GM23338 (cell line): ENCODE measurements at regions not wholly inside any gene's neighbourhood (a gene's known extent, or its start where the extent isn't known, plus 50 kb on each side); places are given as distances from the start of the nearest gene placed in this dataset.

Experiments used
- EZH2 ChIP-seq: fragments of 200-600 bp; sonication (generic); IDR thresholded peaks from one replicate; pipeline ENCODE4 v1.8.0; 2017; ENCODE audit warnings: antibody characterized with exemption, mild to moderate bottlenecking, low read depth; ENCODE audit not compliant: unreplicated experiment
- EZH2phosphoT487 ChIP-seq: fragments of 200-600 bp; sonication (generic); IDR thresholded peaks from one replicate; pipeline ENCODE4 v1.8.1; 2018; ENCODE audit warnings: antibody characterized with exemption; ENCODE audit not compliant: unreplicated experiment
- JUNB ChIP-seq: IDR thresholded peaks from one replicate; pipeline ENCODE4 v1.6.1; 2016; ENCODE audit warnings: antibody characterized with exemption; ENCODE audit not compliant: unreplicated experiment
- STAT1 ChIP-seq: IDR thresholded peaks from one replicate; pipeline ENCODE4 v1.6.1; 2016; ENCODE audit warnings: antibody characterized with exemption; ENCODE audit not compliant: unreplicated experiment
- ZNF114 ChIP-seq: fragments of 250-450 bp; sonication (Bioruptor Pico); IDR thresholded peaks from 2 replicates; pipeline ENCODE4 v1.5.0; 2020; ENCODE audit warnings: mild to moderate bottlenecking, moderate library complexity
- ZNF331 ChIP-seq: fragments of 250-450 bp; sonication (Bioruptor Pico); IDR thresholded peaks from 2 replicates; pipeline ENCODE4 v1.5.0; 2020; ENCODE audit warnings: low read depth, mild to moderate bottlenecking, moderate library complexity
- TF ChIP-seq, protein P1 (sequence below): IDR thresholded peaks from one replicate; pipeline ENCODE4 v1.6.1; 2018; ENCODE audit warnings: antibody characterized with exemption; ENCODE audit not compliant: unreplicated experiment
- TF ChIP-seq, protein P2 (sequence below): fragments of 250-450 bp; sonication (Bioruptor Pico); IDR thresholded peaks from 2 replicates; pipeline ENCODE4 v1.5.0; 2020; ENCODE audit warnings: mild to moderate bottlenecking, moderate library complexity

DNA sequence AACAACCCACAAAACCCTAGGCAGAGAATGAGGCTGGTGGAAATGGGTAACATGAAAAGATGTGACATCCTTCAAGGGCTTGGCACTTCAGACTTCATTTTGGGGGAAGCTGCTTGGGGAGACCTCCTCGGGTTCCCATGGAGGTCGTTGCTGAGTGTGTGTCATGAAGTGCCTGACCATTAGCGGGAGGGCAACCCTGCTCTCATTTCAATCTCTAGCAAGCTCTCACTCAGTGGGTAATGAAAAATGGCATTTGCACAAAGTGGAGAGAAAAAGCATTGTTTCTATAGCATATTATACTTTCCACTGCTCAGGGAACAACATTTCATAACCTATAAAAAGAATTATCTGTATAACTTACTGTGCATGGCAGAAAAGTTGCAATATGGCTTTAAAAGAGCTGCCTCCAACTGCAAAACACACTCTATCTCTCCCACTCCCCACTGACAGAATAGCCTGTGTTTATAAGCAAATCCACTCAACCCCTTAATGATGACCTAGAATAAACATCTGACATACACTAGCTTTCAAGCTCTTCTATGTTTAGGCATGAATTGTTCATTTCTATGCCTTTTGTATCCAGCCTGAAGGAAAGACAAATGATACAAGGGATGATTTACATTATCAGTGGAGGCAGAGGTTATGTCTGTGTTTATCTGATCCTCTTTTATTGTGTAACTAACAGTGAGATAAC is 357.2 kb downstream of the ZSWIM6 start (continued):
- TF ChIP-seq, protein P1, sequence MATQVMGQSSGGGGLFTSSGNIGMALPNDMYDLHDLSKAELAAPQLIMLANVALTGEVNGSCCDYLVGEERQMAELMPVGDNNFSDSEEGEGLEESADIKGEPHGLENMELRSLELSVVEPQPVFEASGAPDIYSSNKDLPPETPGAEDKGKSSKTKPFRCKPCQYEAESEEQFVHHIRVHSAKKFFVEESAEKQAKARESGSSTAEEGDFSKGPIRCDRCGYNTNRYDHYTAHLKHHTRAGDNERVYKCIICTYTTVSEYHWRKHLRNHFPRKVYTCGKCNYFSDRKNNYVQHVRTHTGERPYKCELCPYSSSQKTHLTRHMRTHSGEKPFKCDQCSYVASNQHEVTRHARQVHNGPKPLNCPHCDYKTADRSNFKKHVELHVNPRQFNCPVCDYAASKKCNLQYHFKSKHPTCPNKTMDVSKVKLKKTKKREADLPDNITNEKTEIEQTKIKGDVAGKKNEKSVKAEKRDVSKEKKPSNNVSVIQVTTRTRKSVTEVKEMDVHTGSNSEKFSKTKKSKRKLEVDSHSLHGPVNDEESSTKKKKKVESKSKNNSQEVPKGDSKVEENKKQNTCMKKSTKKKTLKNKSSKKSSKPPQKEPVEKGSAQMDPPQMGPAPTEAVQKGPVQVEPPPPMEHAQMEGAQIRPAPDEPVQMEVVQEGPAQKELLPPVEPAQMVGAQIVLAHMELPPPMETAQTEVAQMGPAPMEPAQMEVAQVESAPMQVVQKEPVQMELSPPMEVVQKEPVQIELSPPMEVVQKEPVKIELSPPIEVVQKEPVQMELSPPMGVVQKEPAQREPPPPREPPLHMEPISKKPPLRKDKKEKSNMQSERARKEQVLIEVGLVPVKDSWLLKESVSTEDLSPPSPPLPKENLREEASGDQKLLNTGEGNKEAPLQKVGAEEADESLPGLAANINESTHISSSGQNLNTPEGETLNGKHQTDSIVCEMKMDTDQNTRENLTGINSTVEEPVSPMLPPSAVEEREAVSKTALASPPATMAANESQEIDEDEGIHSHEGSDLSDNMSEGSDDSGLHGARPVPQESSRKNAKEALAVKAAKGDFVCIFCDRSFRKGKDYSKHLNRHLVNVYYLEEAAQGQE, result no peak
- no peak for TF ChIP-seq EZH2phosphoT487
- TF ChIP-seq, protein P2, sequence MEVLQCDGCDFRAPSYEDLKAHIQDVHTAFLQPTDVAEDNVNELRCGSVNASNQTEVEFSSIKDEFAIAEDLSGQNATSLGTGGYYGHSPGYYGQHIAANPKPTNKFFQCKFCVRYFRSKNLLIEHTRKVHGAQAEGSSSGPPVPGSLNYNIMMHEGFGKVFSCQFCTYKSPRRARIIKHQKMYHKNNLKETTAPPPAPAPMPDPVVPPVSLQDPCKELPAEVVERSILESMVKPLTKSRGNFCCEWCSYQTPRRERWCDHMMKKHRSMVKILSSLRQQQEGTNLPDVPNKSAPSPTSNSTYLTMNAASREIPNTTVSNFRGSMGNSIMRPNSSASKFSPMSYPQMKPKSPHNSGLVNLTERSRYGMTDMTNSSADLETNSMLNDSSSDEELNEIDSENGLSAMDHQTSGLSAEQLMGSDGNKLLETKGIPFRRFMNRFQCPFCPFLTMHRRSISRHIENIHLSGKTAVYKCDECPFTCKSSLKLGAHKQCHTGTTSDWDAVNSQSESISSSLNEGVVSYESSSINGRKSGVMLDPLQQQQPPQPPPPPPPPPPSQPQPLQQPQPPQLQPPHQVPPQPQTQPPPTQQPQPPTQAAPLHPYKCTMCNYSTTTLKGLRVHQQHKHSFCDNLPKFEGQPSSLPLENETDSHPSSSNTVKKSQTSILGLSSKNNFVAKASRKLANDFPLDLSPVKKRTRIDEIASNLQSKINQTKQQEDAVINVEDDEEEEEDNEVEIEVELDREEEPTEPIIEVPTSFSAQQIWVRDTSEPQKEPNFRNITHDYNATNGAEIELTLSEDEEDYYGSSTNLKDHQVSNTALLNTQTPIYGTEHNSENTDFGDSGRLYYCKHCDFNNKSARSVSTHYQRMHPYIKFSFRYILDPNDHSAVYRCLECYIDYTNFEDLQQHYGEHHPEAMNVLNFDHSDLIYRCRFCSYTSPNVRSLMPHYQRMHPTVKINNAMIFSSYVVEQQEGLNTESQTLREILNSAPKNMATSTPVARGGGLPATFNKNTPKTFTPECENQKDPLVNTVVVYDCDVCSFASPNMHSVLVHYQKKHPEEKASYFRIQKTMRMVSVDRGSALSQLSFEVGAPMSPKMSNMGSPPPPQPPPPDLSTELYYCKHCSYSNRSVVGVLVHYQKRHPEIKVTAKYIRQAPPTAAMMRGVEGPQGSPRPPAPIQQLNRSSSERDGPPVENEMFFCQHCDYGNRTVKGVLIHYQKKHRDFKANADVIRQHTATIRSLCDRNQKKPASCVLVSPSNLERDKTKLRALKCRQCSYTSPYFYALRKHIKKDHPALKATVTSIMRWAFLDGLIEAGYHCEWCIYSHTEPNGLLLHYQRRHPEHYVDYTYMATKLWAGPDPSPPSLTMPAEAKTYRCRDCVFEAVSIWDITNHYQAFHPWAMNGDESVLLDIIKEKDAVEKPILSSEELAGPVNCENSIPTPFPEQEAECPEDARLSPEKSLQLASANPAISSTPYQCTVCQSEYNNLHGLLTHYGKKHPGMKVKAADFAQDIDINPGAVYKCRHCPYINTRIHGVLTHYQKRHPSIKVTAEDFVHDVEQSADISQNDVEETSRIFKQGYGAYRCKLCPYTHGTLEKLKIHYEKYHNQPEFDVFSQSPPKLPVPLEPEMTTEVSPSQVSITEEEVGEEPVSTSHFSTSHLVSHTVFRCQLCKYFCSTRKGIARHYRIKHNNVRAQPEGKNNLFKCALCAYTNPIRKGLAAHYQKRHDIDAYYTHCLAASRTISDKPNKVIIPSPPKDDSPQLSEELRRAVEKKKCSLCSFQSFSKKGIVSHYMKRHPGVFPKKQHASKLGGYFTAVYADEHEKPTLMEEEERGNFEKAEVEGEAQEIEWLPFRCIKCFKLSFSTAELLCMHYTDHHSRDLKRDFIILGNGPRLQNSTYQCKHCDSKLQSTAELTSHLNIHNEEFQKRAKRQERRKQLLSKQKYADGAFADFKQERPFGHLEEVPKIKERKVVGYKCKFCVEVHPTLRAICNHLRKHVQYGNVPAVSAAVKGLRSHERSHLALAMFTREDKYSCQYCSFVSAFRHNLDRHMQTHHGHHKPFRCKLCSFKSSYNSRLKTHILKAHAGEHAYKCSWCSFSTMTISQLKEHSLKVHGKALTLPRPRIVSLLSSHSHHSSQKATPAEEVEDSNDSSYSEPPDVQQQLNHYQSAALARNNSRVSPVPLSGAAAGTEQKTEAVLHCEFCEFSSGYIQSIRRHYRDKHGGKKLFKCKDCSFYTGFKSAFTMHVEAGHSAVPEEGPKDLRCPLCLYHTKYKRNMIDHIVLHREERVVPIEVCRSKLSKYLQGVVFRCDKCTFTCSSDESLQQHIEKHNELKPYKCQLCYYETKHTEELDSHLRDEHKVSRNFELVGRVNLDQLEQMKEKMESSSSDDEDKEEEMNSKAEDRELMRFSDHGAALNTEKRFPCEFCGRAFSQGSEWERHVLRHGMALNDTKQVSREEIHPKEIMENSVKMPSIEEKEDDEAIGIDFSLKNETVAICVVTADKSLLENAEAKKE, result no peak
- no peak for TF ChIP-seq ZNF114
- no peak for TF ChIP-seq JUNB
- TF ChIP-seq STAT1, result no peak
- TF ChIP-seq EZH2, result no peak
- no peak for TF ChIP-seq ZNF331 (CRISPR knock-in tag)
